IMR-90 (cell line): ENCODE measurements at regions not wholly inside any gene's neighbourhood (a gene's known extent, or its start where the extent isn't known, plus 50 kb on each side); places are given as distances from the start of the nearest gene placed in this dataset.

Experiments used
- ATAC-seq: fragments of 200-7000 bp; cut with Tn5 transposase; 2 replicates; pipeline ENCODE4 v1.9.1; 2020; ENCODE audit warnings: low read depth, mild to moderate bottlenecking, moderate library complexity
- BruUV-seq: library from RNA; stranded (reverse); fragments of 400-500 nt; replicated peaks from 2 replicates; lab custom pipeline; 2021; lab: Mats Ljungman, UMichigan
- CTCF ChIA-PET: fragments of 300-600 bp; formaldehyde crosslinking; extraction: SDS; loops from one replicate; lab custom pipeline; 2021; ENCODE audit warnings: antibody characterized with exemption; lab: Yijun Ruan, JAX
- POLR2A ChIA-PET: fragments of 300-600 bp; sonication (Branson Sonifier 250); formaldehyde crosslinking; loops from one replicate; lab custom pipeline; 2022; ENCODE audit warnings: antibody characterized with exemption; ENCODE audit not compliant: unreplicated experiment; lab: Charles Lee
- DNase-seq: peaks from one replicate; pipeline ENCODE4 v3.0.0; 2013
- H2AFZ ChIP-seq: replicated peaks from 2 replicates; pipeline ENCODE3; 2013; ENCODE audit warnings: low read length, mild to moderate bottlenecking; ENCODE audit not compliant: poor library complexity
- H2AK5ac ChIP-seq: 2 replicates; pipeline ENCODE4 v1.6.1; 2013; ENCODE audit warnings: low read depth, low read length, inconsistent platforms
- H2AK9ac ChIP-seq: replicated peaks from 2 replicates; pipeline ENCODE3; 2013; ENCODE audit warnings: mild to moderate bottlenecking, low read depth, low read length, moderate library complexity; ENCODE audit not compliant: poor library complexity
- H2BK120ac ChIP-seq: 2 replicates; pipeline ENCODE4 v1.6.1; 2013; ENCODE audit warnings: low read depth, low read length, inconsistent platforms
- H2BK15ac ChIP-seq: 3 replicates; pipeline ENCODE4 v1.6.1; 2013; ENCODE audit warnings: low read depth, low read length, inconsistent platforms
- H2BK20ac ChIP-seq: 2 replicates; pipeline ENCODE4 v1.6.1; 2013; ENCODE audit warnings: low read depth, mild to moderate bottlenecking, inconsistent platforms, low read length, moderate library complexity
- H2BK5ac ChIP-seq: 2 replicates; pipeline ENCODE4 v1.6.1; 2013; ENCODE audit warnings: mild to moderate bottlenecking, low read depth, low read length, inconsistent platforms; ENCODE audit not compliant: poor library complexity, severe bottlenecking
- H3K14ac ChIP-seq: replicated peaks from 2 replicates; pipeline ENCODE4 v1.6.1; 2013; ENCODE audit warnings: low read depth, low read length, inconsistent platforms
- H3K18ac ChIP-seq: 2 replicates; pipeline ENCODE4 v1.6.1; 2013; ENCODE audit warnings: low read depth, low read length, control low read depth
- H3K23ac ChIP-seq: 2 replicates; pipeline ENCODE4 v1.6.1; 2013; ENCODE audit warnings: low read depth, low read length, inconsistent platforms
- H3K27ac ChIP-seq: 2 replicates; pipeline ENCODE4 v1.5.1; 2013; ENCODE audit warnings: mild to moderate bottlenecking, control low read depth, low read length; ENCODE audit not compliant: insufficient read depth
- H3K27me3 ChIP-seq: 2 replicates; pipeline ENCODE4 v1.6.1; 2013; ENCODE audit warnings: low read length; ENCODE audit not compliant: control insufficient read depth, insufficient read depth
- H3K36me3 ChIP-seq: 2 replicates; pipeline ENCODE4 v1.6.1; 2013; ENCODE audit warnings: low read length, mixed read lengths; ENCODE audit not compliant: control insufficient read depth, insufficient read depth
- H3K4ac ChIP-seq: 2 replicates; pipeline ENCODE4 v1.6.1; 2013; ENCODE audit warnings: low read depth, low read length, inconsistent platforms
- H3K4me1 ChIP-seq: 2 replicates; pipeline ENCODE4 v1.6.1; 2013; ENCODE audit warnings: low read length, mixed read lengths; ENCODE audit not compliant: control insufficient read depth, insufficient read depth
- H3K4me2 ChIP-seq: 2 replicates; pipeline ENCODE4 v1.6.1; 2013; ENCODE audit warnings: low read depth, mild to moderate bottlenecking, control low read depth, low read length, moderate library complexity
- H3K4me3 ChIP-seq: 2 replicates; pipeline ENCODE4 v1.5.1; 2013; ENCODE audit warnings: low read depth, mild to moderate bottlenecking, control low read depth, low read length, moderate library complexity; ENCODE audit not compliant: insufficient read depth
- H3K56ac ChIP-seq: 2 replicates; pipeline ENCODE4 v1.6.1; 2013; ENCODE audit warnings: low read length, inconsistent platforms; ENCODE audit not compliant: insufficient read depth; ENCODE audit errors: extremely low read depth
- H3K79me1 ChIP-seq, 2 experiments: 2 replicates each; pipeline ENCODE4 v1.6.1; 2013; ENCODE audit warnings: low read length in 2 of 2, inconsistent platforms in 1 of 2, low read depth in 1 of 2
- H3K9ac ChIP-seq: 2 replicates; pipeline ENCODE4 v1.6.1; 2013; ENCODE audit warnings: low read depth, low read length, control low read depth
- H3K9me1 ChIP-seq: 2 replicates; pipeline ENCODE4 v1.6.1; 2013; ENCODE audit warnings: low read length, inconsistent platforms; ENCODE audit not compliant: insufficient read depth
- H3K9me3 ChIP-seq: 2 replicates; pipeline ENCODE4 v1.6.1; 2013; ENCODE audit warnings: low read length; ENCODE audit not compliant: control insufficient read depth, insufficient read depth
- H4K20me1 ChIP-seq: 2 replicates; pipeline ENCODE4 v1.6.1; 2013; ENCODE audit warnings: low read length, inconsistent platforms; ENCODE audit not compliant: insufficient read depth
- H4K5ac ChIP-seq: 2 replicates; pipeline ENCODE4 v1.6.1; 2013; ENCODE audit warnings: mild to moderate bottlenecking, low read depth, low read length, control low read depth
- H4K8ac ChIP-seq, 2 experiments: 2 replicates each; pipeline ENCODE4 v1.6.1; 2013; ENCODE audit warnings: low read depth in 2 of 2, low read length in 2 of 2, control low read depth in 1 of 2, inconsistent platforms in 1 of 2
- H4K91ac ChIP-seq: 2 replicates; pipeline ENCODE4 v1.6.1; 2013; ENCODE audit warnings: low read depth, low read length, inconsistent platforms; ENCODE audit not compliant: insufficient read depth
- BHLHE40 ChIP-seq: fragments of 150-350 bp; IDR thresholded peaks from 2 replicates; pipeline ENCODE4 v1.6.1; 2016; ENCODE audit warnings: mild to moderate bottlenecking, low read depth, low read length
- CEBPB ChIP-seq: IDR thresholded peaks from 2 replicates; pipeline ENCODE4 v1.6.1; 2012; ENCODE audit warnings: low read depth, low read length, improper control_type of control experiment
- CHD1 ChIP-seq: IDR thresholded peaks from 2 replicates; pipeline ENCODE4 v1.6.1; 2012; ENCODE audit warnings: low read depth, low read length, improper control_type of control experiment
- FOS ChIP-seq: fragments of 150-350 bp; IDR thresholded peaks from 2 replicates; pipeline ENCODE4 v1.6.1; 2016; ENCODE audit warnings: low read depth, low read length
- MAFK ChIP-seq: IDR thresholded peaks from 2 replicates; pipeline ENCODE4 v1.6.1; 2012; ENCODE audit warnings: low read depth, low read length, improper control_type of control experiment
- MAZ ChIP-seq: IDR thresholded peaks from 2 replicates; pipeline ENCODE4 v1.6.1; 2012; ENCODE audit warnings: low read depth, mild to moderate bottlenecking, low read length, improper control_type of control experiment, moderate library complexity, borderline replicate concordance
- MXI1 ChIP-seq: IDR thresholded peaks from 2 replicates; pipeline ENCODE4 v1.6.1; 2012; ENCODE audit warnings: low read depth, mild to moderate bottlenecking, low read length, moderate library complexity, borderline replicate concordance
- NFE2L2 ChIP-seq: fragments of 150-350 bp; IDR thresholded peaks from 2 replicates; pipeline ENCODE4 v1.6.1; 2016; ENCODE audit warnings: low read depth, mild to moderate bottlenecking, low read length
- POLR2A ChIP-seq: IDR thresholded peaks from 2 replicates; pipeline ENCODE4 v1.6.1; 2012; ENCODE audit warnings: mild to moderate bottlenecking, low read depth, low read length
- RAD21 ChIP-seq: IDR thresholded peaks from 2 replicates; pipeline ENCODE4 v1.6.1; 2012; ENCODE audit warnings: low read length, improper control_type of control experiment
- RCOR1 ChIP-seq: IDR thresholded peaks from 2 replicates; pipeline ENCODE4 v1.6.1; 2012; ENCODE audit warnings: mild to moderate bottlenecking, low read length, improper control_type of control experiment; ENCODE audit not compliant: insufficient replicate concordance
- RFX5 ChIP-seq: IDR thresholded peaks from 2 replicates; pipeline ENCODE4 v1.8.0; 2012; ENCODE audit warnings: low read depth, mild to moderate bottlenecking, low read length, moderate library complexity
- SMC3 ChIP-seq: fragments of 150-350 bp; IDR thresholded peaks from 2 replicates; pipeline ENCODE4 v1.6.1; 2016; ENCODE audit warnings: low read depth, mild to moderate bottlenecking, antibody characterized with exemption, low read length, moderate library complexity
- WGBS, 2 experiments: methylation state at CpG; one replicate each; pipeline versions ENCODE4 v1.1.5 to v1.1.7; 2013; ENCODE audit warnings: missing lambda C conversion rate in 2 of 2; ENCODE audit not compliant: insufficient read length in 1 of 2; ENCODE audit errors: extremely low coverage in 2 of 2; 5-methylcytosine and 5-hydroxymethylcytosine counted together
- dilution Hi-C: fragments of 300-500 bp; cut with HindIII; formaldehyde crosslinking; loops from one replicate; pipeline ENCODE4 v1.14.3; 2018; ENCODE audit warnings: low sequenced_read_pairs; ENCODE audit not compliant: unreplicated experiment
- in situ Hi-C: fragments of 300-500 bp; cut with MboI; formaldehyde crosslinking; loops from 3 replicates; pipeline ENCODE4 v1.14.3; 2019; ENCODE audit warnings: low sequenced_read_pairs, inconsistent platforms, mixed read lengths
- intact Hi-C: fragments of 100-400 bp; cut with micrococcal nuclease; formaldehyde crosslinking; loops from 2 replicates; pipeline ENCODE4 v1.10.0; 2022
- TF ChIP-seq, protein P1 (sequence below): fragments of 150-350 bp; IDR thresholded peaks from 2 replicates; pipeline ENCODE4 v1.6.1; 2017; ENCODE audit warnings: mild to moderate bottlenecking, antibody characterized with exemption, low read length, low read depth
- TF ChIP-seq, protein P2 (sequence below): fragments of 150-350 bp; IDR thresholded peaks from 2 replicates; pipeline ENCODE4 v1.6.1; 2016; ENCODE audit warnings: low read depth, mild to moderate bottlenecking, low read length, moderate library complexity, borderline replicate concordance
- TF ChIP-seq, protein P3 (sequence below): conservative IDR thresholded peaks from 2 replicates; pipeline ENCODE4 v1.5.1; 2012; ENCODE audit warnings: mild to moderate bottlenecking, low read depth, low read length, improper control_type of control experiment

- no peak overlapping the region for H3K4me2 ChIP-seq
- no peak overlapping the region for H3K27ac ChIP-seq
- H4K20me1 ChIP-seq, result no peaks in the 10 kb centered on the region
- peaks cover 14% of the 10 kb centered on the region for H3K9me3 ChIP-seq
- H3K27me3 ChIP-seq, result no peaks in the 10 kb centered on the region
- no peak for ATAC-seq
- H3K4me3 ChIP-seq, result no peak overlapping the region
- intact Hi-C loops (no loop called here), in situ Hi-C loops (no loop called here), dilution Hi-C loops (no loop called here)
- no peak overlapping the region for H3K23ac ChIP-seq
- no peak overlapping the region for H4K91ac ChIP-seq
- no peak overlapping the region for H2BK15ac ChIP-seq
- H3K14ac ChIP-seq, result no peak overlapping the region
- CTCF ChIA-PET, result no interaction called here
- no peak overlapping the region for H2BK20ac ChIP-seq
- no peak overlapping the region for H2AK5ac ChIP-seq
- H3K79me1 ChIP-seq, result no peaks in the 10 kb centered on the region
- H2BK5ac ChIP-seq, result no peak overlapping the region
- no peak overlapping the region for H2AK9ac ChIP-seq
- no peak overlapping the region for H2AFZ ChIP-seq
- no peak overlapping the region for H4K5ac ChIP-seq
- no peak overlapping the region for H3K9ac ChIP-seq
- no peaks in the 10 kb centered on the region for H3K36me3 ChIP-seq
- no peak overlapping the region for H4K8ac ChIP-seq
- no CpG with 5 or more reads among the region's 4 CpGs for WGBS, 2 experiments
- no peak overlapping the region for H3K56ac ChIP-seq
- H3K4me1 ChIP-seq, result no peaks in the 10 kb centered on the region
- no peak overlapping the region for H3K4ac ChIP-seq
- H2BK120ac ChIP-seq, result no peak overlapping the region
- no peaks in the 10 kb centered on the region for H3K9me1 ChIP-seq
- TF ChIP-seq, protein P1, sequence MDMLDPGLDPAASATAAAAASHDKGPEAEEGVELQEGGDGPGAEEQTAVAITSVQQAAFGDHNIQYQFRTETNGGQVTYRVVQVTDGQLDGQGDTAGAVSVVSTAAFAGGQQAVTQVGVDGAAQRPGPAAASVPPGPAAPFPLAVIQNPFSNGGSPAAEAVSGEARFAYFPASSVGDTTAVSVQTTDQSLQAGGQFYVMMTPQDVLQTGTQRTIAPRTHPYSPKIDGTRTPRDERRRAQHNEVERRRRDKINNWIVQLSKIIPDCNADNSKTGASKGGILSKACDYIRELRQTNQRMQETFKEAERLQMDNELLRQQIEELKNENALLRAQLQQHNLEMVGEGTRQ, result no peak
- TF ChIP-seq NFE2L2 (no peak), RCOR1 (no peak), POLR2A (no peak), RAD21 (no peak), CHD1 (no peak), SMC3 (no peak), CEBPB (no peak), RFX5 (no peak), MAZ (no peak), BHLHE40 (no peak), MAFK (no peak), MXI1 (no peak), FOS (no peak)
- TF ChIP-seq, protein P2, sequence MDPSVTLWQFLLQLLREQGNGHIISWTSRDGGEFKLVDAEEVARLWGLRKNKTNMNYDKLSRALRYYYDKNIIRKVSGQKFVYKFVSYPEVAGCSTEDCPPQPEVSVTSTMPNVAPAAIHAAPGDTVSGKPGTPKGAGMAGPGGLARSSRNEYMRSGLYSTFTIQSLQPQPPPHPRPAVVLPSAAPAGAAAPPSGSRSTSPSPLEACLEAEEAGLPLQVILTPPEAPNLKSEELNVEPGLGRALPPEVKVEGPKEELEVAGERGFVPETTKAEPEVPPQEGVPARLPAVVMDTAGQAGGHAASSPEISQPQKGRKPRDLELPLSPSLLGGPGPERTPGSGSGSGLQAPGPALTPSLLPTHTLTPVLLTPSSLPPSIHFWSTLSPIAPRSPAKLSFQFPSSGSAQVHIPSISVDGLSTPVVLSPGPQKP, result no peak
- TF ChIP-seq, protein P3, sequence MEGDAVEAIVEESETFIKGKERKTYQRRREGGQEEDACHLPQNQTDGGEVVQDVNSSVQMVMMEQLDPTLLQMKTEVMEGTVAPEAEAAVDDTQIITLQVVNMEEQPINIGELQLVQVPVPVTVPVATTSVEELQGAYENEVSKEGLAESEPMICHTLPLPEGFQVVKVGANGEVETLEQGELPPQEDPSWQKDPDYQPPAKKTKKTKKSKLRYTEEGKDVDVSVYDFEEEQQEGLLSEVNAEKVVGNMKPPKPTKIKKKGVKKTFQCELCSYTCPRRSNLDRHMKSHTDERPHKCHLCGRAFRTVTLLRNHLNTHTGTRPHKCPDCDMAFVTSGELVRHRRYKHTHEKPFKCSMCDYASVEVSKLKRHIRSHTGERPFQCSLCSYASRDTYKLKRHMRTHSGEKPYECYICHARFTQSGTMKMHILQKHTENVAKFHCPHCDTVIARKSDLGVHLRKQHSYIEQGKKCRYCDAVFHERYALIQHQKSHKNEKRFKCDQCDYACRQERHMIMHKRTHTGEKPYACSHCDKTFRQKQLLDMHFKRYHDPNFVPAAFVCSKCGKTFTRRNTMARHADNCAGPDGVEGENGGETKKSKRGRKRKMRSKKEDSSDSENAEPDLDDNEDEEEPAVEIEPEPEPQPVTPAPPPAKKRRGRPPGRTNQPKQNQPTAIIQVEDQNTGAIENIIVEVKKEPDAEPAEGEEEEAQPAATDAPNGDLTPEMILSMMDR, result no peak
- H3K18ac ChIP-seq, result no peak overlapping the region
- no TSS peak for BruUV-seq
- POLR2A ChIA-PET, result no interaction called here
- no peak for DNase-seq
These were observed 527.2 kb downstream of the TMEM114 start for GRCh38 chr16:8063159-8063558.
